Activated CD4-positive, alpha-beta memory T cell treated with anti-CD3 and anti-CD28 coated beads for 36 hours (primary cell): ENCODE measurements at regions not wholly inside any gene's neighbourhood (a gene's known extent, or its start where the extent isn't known, plus 50 kb on each side); places are given as distances from the start of the nearest gene placed in this dataset.

Experiments
- CTCF ChIA-PET: fragments of 350-600 bp; sonication (Branson Sonifier 250); formaldehyde crosslinking; loops from one replicate; lab custom pipeline; 2021; ENCODE audit warnings: antibody characterized with exemption, inconsistent platforms; lab: Charles Lee
- POLR2A ChIA-PET: fragments of 350-600 bp; sonication (Branson Sonifier 250); formaldehyde crosslinking; loops from one replicate; lab custom pipeline; 2021; ENCODE audit warnings: antibody characterized with exemption; lab: Charles Lee
- DNase-seq: peaks from one replicate; pipeline ENCODE4 v3.0.0-alpha.2; 2020
- H3K27ac Mint-ChIP-seq: one replicate; pipeline ENCODE4 v1.8.0; 2021; ENCODE audit warnings: mixed read lengths
- H3K27me3 Mint-ChIP-seq: one replicate; pipeline ENCODE4 v1.8.0; 2021; ENCODE audit warnings: mixed read lengths
- H3K36me3 Mint-ChIP-seq: one replicate; pipeline ENCODE4 v1.8.0; 2021; ENCODE audit warnings: mixed read lengths
- H3K4me1 Mint-ChIP-seq: one replicate; pipeline ENCODE4 v1.8.0; 2021; ENCODE audit warnings: low read depth, mixed read lengths
- H3K4me3 Mint-ChIP-seq: one replicate; pipeline ENCODE4 v1.8.0; 2021; ENCODE audit warnings: mild to moderate bottlenecking, mixed read lengths
- H3K9me3 Mint-ChIP-seq: one replicate; pipeline ENCODE4 v1.8.0; 2021; ENCODE audit warnings: mixed read lengths
- intact Hi-C: fragments of 100-400 bp; cut with micrococcal nuclease; formaldehyde crosslinking; loops from one replicate; pipeline ENCODE4 v1.15.1; 2023

DNA sequence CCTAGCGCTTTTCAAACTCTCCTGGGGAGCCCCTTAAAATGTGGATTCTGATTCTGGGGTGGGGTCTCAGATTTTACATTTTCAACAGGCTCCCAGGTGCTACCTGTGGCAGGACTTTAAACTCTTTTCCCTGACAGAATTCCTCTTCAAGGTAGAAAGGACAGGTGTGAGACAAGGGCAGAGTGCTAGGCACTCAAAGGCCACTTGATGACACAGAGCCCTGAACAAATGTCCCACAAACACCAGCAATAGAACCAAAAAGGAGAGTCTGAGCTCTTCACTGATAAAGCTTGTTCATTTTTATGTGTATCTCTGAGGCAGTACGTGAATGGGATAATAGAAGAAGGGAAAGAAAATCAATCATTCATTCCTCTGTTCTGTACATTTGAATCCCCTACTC, 77.7 kb upstream of the PELI1 start:
- Mint-ChIP-seq H3K27ac (no peak overlapping the region), H3K36me3 (no peaks in the 10 kb centered on the region), H3K27me3 (no peaks in the 10 kb centered on the region), H3K4me1 (peaks cover 33% of the 10 kb centered on the region), H3K9me3 (no peaks in the 10 kb centered on the region), H3K4me3 (no peak overlapping the region)
- POLR2A ChIA-PET = interaction anchor here (2.1 kb wide), 1 partner anchor 104 kb away, joined by 5 read pairs; no protein-coding TSS in a partner anchor
- CTCF ChIA-PET = interaction anchor here (1.4 to 1.9 kb wide), 2 partner anchors 7 to 105 kb away, joined by 4 to 5 read pairs; no protein-coding TSS in a partner anchor
- DNase-seq = no peak
- intact Hi-C loops = no loop called here

GRCh38 chr2:64222351-64222750, 78.1 kb upstream of the PELI1 start:
- CTCF ChIA-PET = interaction anchor here (1.4 to 2.1 kb wide), 3 partner anchors 8 to 109 kb away, joined by 4 to 10 read pairs (median 5); no protein-coding TSS in a partner anchor
- DNase-seq = no peak
- H3K27ac Mint-ChIP-seq = no peak overlapping the region
- H3K9me3 Mint-ChIP-seq = no peaks in the 10 kb centered on the region
- H3K4me1 Mint-ChIP-seq = peaks cover 33% of the 10 kb centered on the region
- no peaks in the 10 kb centered on the region for H3K27me3 Mint-ChIP-seq
- no peaks in the 10 kb centered on the region for H3K36me3 Mint-ChIP-seq
- POLR2A ChIA-PET = interaction anchor here (2.1 to 2.2 kb wide), 2 partner anchors 8 to 103 kb away, joined by 5 to 16 read pairs; no protein-coding TSS in a partner anchor
- intact Hi-C loops = no loop called here
- H3K4me3 Mint-ChIP-seq = no peak overlapping the region

- Mint-ChIP-seq H3K27ac (peak overlapping the region; percentile 66), H3K4me3 (no peak overlapping the region), H3K36me3 (no peaks in the 10 kb centered on the region), H3K27me3 (no peaks in the 10 kb centered on the region), H3K4me1 (peaks cover 38% of the 10 kb centered on the region), H3K9me3 (no peaks in the 10 kb centered on the region)
- intact Hi-C loops = no loop called here
- ChIA-PET POLR2A (interaction anchor here (2.1 to 2.2 kb wide), 2 partner anchors 8 to 103 kb away, joined by 5 to 16 read pairs; no protein-coding TSS in a partner anchor), CTCF (interaction anchor here (1.1 to 2.1 kb wide), 4 partner anchors 9 to 362 kb away, joined by 3 to 10 read pairs (median 4); no protein-coding TSS in a partner anchor)
- no peak for DNase-seq
Observed at GRCh38 chr2:64223055-64223454, 78.8 kb upstream of the PELI1 start.

GRCh38 chr2:64225491-64225890, 81.3 kb upstream of the PELI1 start:
- no peaks in the 10 kb centered on the region for H3K27me3 Mint-ChIP-seq
- H3K36me3 Mint-ChIP-seq = no peaks in the 10 kb centered on the region
- no peak overlapping the region for H3K27ac Mint-ChIP-seq
- peaks cover 41% of the 10 kb centered on the region for H3K4me1 Mint-ChIP-seq
- DNase-seq = peak; percentile 43
- POLR2A ChIA-PET = interaction anchor here (0.6 to 1.2 kb wide), 2 partner anchors 11 to 13 kb away, joined by 3 to 7 read pairs; no protein-coding TSS in a partner anchor
- intact Hi-C loops = loop anchor here (1.0 kb wide), 1 partner anchor 11 kb away; no protein-coding TSS in a partner anchor
- H3K4me3 Mint-ChIP-seq = no peak overlapping the region
- CTCF ChIA-PET = interaction anchor here (1.3 to 1.4 kb wide), 2 partner anchors 67 to 262 kb away, joined by 3 to 5 read pairs; no protein-coding TSS in a partner anchor
- H3K9me3 Mint-ChIP-seq = no peaks in the 10 kb centered on the region

GRCh38 chr2:64226611-64227010, 82.4 kb upstream of the PELI1 start:
- H3K4me3 Mint-ChIP-seq = no peak overlapping the region

DNA sequence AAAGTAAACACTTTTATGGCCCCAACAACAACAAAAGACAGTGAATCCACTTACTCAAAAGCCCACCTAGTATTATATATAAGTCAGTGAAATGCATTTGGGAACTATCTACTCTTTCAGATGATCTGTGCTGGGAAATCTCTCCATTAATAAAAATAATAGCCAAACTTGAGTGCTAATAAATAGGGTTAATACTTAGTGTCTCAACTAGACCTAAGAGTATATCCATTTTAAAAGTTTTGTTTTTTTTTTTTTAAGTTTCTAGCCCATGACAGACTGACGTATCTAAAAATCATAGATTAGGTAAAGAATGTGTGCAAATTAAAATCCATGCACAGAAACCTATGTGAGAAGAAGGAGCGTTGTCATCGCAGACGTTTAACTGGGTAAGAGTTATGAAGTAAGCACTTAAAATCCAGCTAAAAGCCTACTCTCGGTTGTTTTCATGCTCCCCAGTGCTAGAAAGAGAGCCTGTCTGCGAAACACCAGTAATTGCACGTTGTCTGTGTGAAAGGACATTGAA, 83.4 kb upstream of the PELI1 start:
- peaks cover 2% of the 10 kb centered on the region for H3K27me3 Mint-ChIP-seq
- intact Hi-C loops = no loop called here

More at GRCh38 chr2:64226611-64227010, 82.4 kb upstream of the PELI1 start:
- no peak overlapping the region for H3K27ac Mint-ChIP-seq
- intact Hi-C loops = no loop called here
- ChIA-PET CTCF (no interaction called here), POLR2A (interaction anchor here (2.5 to 3.3 kb wide), 2 partner anchors 12 to 99 kb away, joined by 9 to 14 read pairs; no protein-coding TSS in a partner anchor)
- peaks cover 41% of the 10 kb centered on the region for H3K4me1 Mint-ChIP-seq
- H3K27me3 Mint-ChIP-seq = peaks cover 2% of the 10 kb centered on the region
- H3K36me3 Mint-ChIP-seq = no peaks in the 10 kb centered on the region
- H3K9me3 Mint-ChIP-seq = no peaks in the 10 kb centered on the region
- DNase-seq = no peak

DNA sequence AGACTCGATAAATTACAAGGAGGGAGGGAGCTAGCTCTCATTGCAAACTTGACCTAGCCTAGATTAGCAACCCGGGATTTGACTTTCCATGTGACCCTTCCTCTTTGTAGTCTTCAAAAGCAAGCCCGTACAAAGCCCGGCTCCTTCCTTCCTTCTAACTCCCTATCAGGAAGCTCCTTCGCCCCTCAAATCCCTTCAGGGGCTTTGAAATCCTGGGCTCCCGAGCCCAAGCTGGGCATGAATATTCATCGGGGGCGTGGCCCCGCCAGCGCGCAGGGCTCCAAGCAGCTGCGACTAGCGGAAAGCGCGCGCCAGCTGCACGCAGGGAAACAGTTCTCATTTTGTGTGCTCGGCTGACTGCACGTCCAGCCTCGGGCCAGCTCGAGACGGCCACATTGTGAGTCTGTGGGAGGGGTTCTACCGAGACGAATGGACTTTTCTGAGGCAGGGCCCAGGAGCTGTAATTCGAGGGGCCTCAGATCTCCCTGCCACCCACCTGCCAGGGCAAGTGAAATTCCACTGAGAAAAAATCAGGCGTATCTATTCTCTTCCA, 84.0 kb upstream of the PELI1 start:
- H3K4me3 Mint-ChIP-seq = peak overlapping the region; percentile 88
- peak; percentile 76 for DNase-seq
- intact Hi-C loops = no loop called here
- peaks cover 33% of the 10 kb centered on the region for H3K4me1 Mint-ChIP-seq
- H3K27me3 Mint-ChIP-seq = peaks cover 2% of the 10 kb centered on the region
- POLR2A ChIA-PET = interaction anchor here (1.1 to 3.3 kb wide), 4 partner anchors 8 to 98 kb away, joined by 3 to 14 read pairs (median 6); no protein-coding TSS in a partner anchor
- H3K36me3 Mint-ChIP-seq = no peaks in the 10 kb centered on the region
- no peaks in the 10 kb centered on the region for H3K9me3 Mint-ChIP-seq
- peak overlapping the region; percentile 82 for H3K27ac Mint-ChIP-seq
- CTCF ChIA-PET = interaction anchor here (0.7 to 1.4 kb wide), 8 partner anchors 13 to 179 kb away, joined by 3 to 11 read pairs (median 4); no protein-coding TSS in a partner anchor

More for the DNA sequence above, 83.4 kb upstream of the PELI1 start:
- H3K36me3 Mint-ChIP-seq = no peaks in the 10 kb centered on the region
- CTCF ChIA-PET = interaction anchor here (0.7 to 1.4 kb wide), 8 partner anchors 13 to 178 kb away, joined by 3 to 11 read pairs (median 4); no protein-coding TSS in a partner anchor
- peak overlapping the region; percentile 88 for H3K4me3 Mint-ChIP-seq
- DNase-seq = no peak
- H3K27ac Mint-ChIP-seq = no peak overlapping the region
- POLR2A ChIA-PET = interaction anchor here (1.1 to 3.3 kb wide), 4 partner anchors 8 to 98 kb away, joined by 3 to 14 read pairs (median 6); no protein-coding TSS in a partner anchor
- peaks cover 38% of the 10 kb centered on the region for H3K4me1 Mint-ChIP-seq
- H3K9me3 Mint-ChIP-seq = no peaks in the 10 kb centered on the region

- POLR2A ChIA-PET = interaction anchor here (1.1 to 3.3 kb wide), 4 partner anchors 9 to 97 kb away, joined by 3 to 14 read pairs (median 6); no protein-coding TSS in a partner anchor
- DNase-seq = no peak
- Mint-ChIP-seq H3K4me3 (peak overlapping the region; percentile 88), H3K9me3 (no peaks in the 10 kb centered on the region), H3K27me3 (peaks cover 2% of the 10 kb centered on the region), H3K27ac (peak overlapping the region; percentile 35), H3K4me1 (peaks cover 32% of the 10 kb centered on the region), H3K36me3 (no peaks in the 10 kb centered on the region)
- intact Hi-C loops = no loop called here
- CTCF ChIA-PET = interaction anchor here (1.3 to 1.4 kb wide), 2 partner anchors 66 to 99 kb away, joined by 5 to 11 read pairs; no protein-coding TSS in a partner anchor
Observed at GRCh38 chr2:64228918-64229317, 84.7 kb upstream of the PELI1 start.

- Mint-ChIP-seq H3K4me3 (no peak overlapping the region), H3K27ac (no peak overlapping the region), H3K4me1 (peaks cover 22% of the 10 kb centered on the region), H3K36me3 (peaks cover 3% of the 10 kb centered on the region), H3K9me3 (no peaks in the 10 kb centered on the region), H3K27me3 (peaks cover 2% of the 10 kb centered on the region)
- POLR2A ChIA-PET = no interaction called here
- DNase-seq = no peak
- CTCF ChIA-PET = no interaction called here
- intact Hi-C loops = no loop called here
Observed at GRCh38 chr2:64230540-64230939, 86.3 kb upstream of the PELI1 start.

- ChIA-PET POLR2A (no interaction called here), CTCF (no interaction called here)
- intact Hi-C loops = no loop called here
Observed at GRCh38 chr2:64232266-64232665, 88.0 kb upstream of the PELI1 start.

DNA sequence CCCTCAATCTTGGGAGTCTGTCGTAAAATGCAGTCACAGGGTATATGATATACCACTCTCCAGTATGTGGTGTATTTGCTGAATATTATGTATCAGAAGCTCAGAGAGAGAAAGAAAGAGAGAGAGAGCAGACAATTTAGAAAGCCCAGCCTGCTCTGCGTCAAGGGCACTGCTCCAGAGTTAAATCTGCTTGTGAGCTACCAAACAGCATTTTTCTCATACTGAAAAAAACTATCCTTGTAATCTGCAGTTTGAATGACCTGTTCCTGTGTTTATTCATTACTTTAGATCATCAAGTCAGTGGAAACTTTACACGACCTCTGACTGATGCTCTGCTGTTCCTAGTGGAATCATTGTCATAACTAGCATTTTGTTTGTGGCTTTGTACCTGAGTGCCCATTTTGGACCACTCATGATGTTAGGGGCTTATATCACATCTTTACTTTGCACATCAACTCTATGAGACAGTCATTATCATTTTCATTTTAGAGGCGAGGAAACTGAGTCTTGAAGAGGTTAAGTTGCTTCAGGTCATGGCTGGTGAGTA, 89.2 kb upstream of the PELI1 start:
- H3K4me3 Mint-ChIP-seq = no peak overlapping the region
- H3K9me3 Mint-ChIP-seq = no peaks in the 10 kb centered on the region
- H3K4me1 Mint-ChIP-seq = peaks cover 9% of the 10 kb centered on the region
- peaks cover 6% of the 10 kb centered on the region for H3K36me3 Mint-ChIP-seq
- CTCF ChIA-PET = no interaction called here
- no peak for DNase-seq
- H3K27ac Mint-ChIP-seq = peak overlapping the region; percentile 40
- POLR2A ChIA-PET = interaction anchor here (0.8 kb wide), 1 partner anchor 14 kb away, joined by 3 read pairs; no protein-coding TSS in a partner anchor
- intact Hi-C loops = loop anchor here (1.0 kb wide), 1 partner anchor 19 kb away; no protein-coding TSS in a partner anchor
- peaks cover 2% of the 10 kb centered on the region for H3K27me3 Mint-ChIP-seq

More at GRCh38 chr2:64232266-64232665, 88.0 kb upstream of the PELI1 start:
- no peak overlapping the region for H3K27ac Mint-ChIP-seq
- H3K4me3 Mint-ChIP-seq = no peak overlapping the region
- peaks cover 6% of the 10 kb centered on the region for H3K36me3 Mint-ChIP-seq
- DNase-seq = no peak
- peaks cover 18% of the 10 kb centered on the region for H3K4me1 Mint-ChIP-seq
- H3K9me3 Mint-ChIP-seq = no peaks in the 10 kb centered on the region
- H3K27me3 Mint-ChIP-seq = peaks cover 2% of the 10 kb centered on the region
